Tibial nerve (tissue), 3 donors: ENCODE measurements at regions not wholly inside any gene's neighbourhood (a gene's known extent, or its start where the extent isn't known, plus 50 kb on each side); places are given as distances from the start of the nearest gene placed in this dataset.

Experiments
- POLR2A ChIP-seq, 2 donors: fragments of 450-650 bp; IDR thresholded peaks; one replicate each; pipeline ENCODE4 v1.6.1; 2017; ENCODE audit warnings: antibody characterized with exemption in 2 of 2, mild to moderate bottlenecking in 2 of 2, moderate library complexity in 2 of 2
- TF ChIP-seq, protein P1 (sequence below), 5 experiments: fragments of 200-600 bp in 3 of 5; fragments of 450-650 bp in 2 of 5; sonication (generic) in 3 of 5; IDR thresholded peaks; one replicate each; pipeline ENCODE4 v1.5.1; 2016 to 2019; ENCODE audit warnings: antibody characterized with exemption in 5 of 5, mild to moderate bottlenecking in 3 of 5, moderate library complexity in 2 of 5

- TF ChIP-seq, protein P1, sequence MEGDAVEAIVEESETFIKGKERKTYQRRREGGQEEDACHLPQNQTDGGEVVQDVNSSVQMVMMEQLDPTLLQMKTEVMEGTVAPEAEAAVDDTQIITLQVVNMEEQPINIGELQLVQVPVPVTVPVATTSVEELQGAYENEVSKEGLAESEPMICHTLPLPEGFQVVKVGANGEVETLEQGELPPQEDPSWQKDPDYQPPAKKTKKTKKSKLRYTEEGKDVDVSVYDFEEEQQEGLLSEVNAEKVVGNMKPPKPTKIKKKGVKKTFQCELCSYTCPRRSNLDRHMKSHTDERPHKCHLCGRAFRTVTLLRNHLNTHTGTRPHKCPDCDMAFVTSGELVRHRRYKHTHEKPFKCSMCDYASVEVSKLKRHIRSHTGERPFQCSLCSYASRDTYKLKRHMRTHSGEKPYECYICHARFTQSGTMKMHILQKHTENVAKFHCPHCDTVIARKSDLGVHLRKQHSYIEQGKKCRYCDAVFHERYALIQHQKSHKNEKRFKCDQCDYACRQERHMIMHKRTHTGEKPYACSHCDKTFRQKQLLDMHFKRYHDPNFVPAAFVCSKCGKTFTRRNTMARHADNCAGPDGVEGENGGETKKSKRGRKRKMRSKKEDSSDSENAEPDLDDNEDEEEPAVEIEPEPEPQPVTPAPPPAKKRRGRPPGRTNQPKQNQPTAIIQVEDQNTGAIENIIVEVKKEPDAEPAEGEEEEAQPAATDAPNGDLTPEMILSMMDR (IDR thresholded peaks at IDR 0.05): no peak
- no peak for TF ChIP-seq POLR2A (IDR thresholded peaks at IDR 0.05)
These were observed 202.5 kb upstream of the RAB4A start for GRCh38 chr1:229068270-229068987.
